DND-41 (cell line): ENCODE measurements at regions not wholly inside any gene's neighbourhood (a gene's known extent, or its start where the extent isn't known, plus 50 kb on each side); places are given as distances from the start of the nearest gene placed in this dataset.

Experiments used
- EZH2 ChIP-seq: IDR thresholded peaks from 3 replicates; pipeline ENCODE4 v1.6.1; 2012; ENCODE audit warnings: borderline replicate concordance, low read depth, mild to moderate bottlenecking, moderate library complexity, low read length, inconsistent platforms; ENCODE audit not compliant: severe bottlenecking
- TF ChIP-seq, protein P1 (sequence below): IDR thresholded peaks from 2 replicates; pipeline ENCODE4 v1.5.1; 2012; ENCODE audit warnings: borderline replicate concordance, low read length, moderate library complexity, mild to moderate bottlenecking; ENCODE audit not compliant: poor library complexity, severe bottlenecking; ENCODE audit errors: extremely low read depth

DNA sequence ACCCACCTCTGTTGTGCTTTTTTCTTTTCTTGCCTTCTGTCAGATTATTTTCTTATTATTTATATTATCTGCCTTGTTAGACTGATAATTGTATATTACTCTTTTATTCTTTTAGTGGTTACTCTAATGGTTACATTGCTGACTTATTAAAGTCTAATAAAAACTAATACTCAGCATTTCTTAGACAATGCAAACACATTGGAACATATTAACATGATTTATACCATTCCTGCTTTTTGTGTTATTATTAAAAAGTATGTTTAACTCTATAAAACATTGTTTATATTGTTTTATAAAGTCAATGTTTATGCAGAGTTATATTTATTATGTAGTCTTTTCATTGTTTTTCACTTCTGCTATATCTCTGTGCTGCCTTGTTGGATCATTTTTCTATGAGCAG is 68.0 kb upstream of the CACNA2D1 start:
- TF ChIP-seq, protein P1, sequence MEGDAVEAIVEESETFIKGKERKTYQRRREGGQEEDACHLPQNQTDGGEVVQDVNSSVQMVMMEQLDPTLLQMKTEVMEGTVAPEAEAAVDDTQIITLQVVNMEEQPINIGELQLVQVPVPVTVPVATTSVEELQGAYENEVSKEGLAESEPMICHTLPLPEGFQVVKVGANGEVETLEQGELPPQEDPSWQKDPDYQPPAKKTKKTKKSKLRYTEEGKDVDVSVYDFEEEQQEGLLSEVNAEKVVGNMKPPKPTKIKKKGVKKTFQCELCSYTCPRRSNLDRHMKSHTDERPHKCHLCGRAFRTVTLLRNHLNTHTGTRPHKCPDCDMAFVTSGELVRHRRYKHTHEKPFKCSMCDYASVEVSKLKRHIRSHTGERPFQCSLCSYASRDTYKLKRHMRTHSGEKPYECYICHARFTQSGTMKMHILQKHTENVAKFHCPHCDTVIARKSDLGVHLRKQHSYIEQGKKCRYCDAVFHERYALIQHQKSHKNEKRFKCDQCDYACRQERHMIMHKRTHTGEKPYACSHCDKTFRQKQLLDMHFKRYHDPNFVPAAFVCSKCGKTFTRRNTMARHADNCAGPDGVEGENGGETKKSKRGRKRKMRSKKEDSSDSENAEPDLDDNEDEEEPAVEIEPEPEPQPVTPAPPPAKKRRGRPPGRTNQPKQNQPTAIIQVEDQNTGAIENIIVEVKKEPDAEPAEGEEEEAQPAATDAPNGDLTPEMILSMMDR = no peak
- TF ChIP-seq EZH2 = no peak
